Subcutaneous abdominal adipose tissue (tissue), 5 donors: ENCODE measurements at regions not wholly inside any gene's neighbourhood (a gene's known extent, or its start where the extent isn't known, plus 50 kb on each side); places are given as distances from the start of the nearest gene placed in this dataset.
"Not testable (repeated sequence)": the region's sequence is repeated elsewhere in the genome, so short reads cannot be mapped to it uniquely, and the experiment has no call there.

ENCODE experiments used
- H3K27ac ChIP-seq: one replicate; pipeline ENCODE4 v1.7.0; 2013; ENCODE audit warnings: low read depth, mild to moderate bottlenecking, inconsistent platforms, low read length, moderate library complexity
- H3K27me3 ChIP-seq, 5 donors: one replicate each; pipeline ENCODE4 v1.7.0; 2013; ENCODE audit warnings: low read length in 5 of 5, inconsistent platforms in 1 of 5; ENCODE audit not compliant: control insufficient read depth in 5 of 5, insufficient read depth in 4 of 5
- H3K36me3 ChIP-seq, 5 donors: one replicate each; pipeline ENCODE4 v1.7.0; 2013; ENCODE audit warnings: low read length in 5 of 5; ENCODE audit not compliant: control insufficient read depth in 5 of 5, insufficient read depth in 5 of 5
- H3K4me1 ChIP-seq, 5 donors: one replicate each; pipeline ENCODE4 v1.7.0; 2013; ENCODE audit warnings: low read length in 5 of 5, mild to moderate bottlenecking in 3 of 5, moderate library complexity in 1 of 5; ENCODE audit not compliant: control insufficient read depth in 5 of 5, insufficient read depth in 5 of 5
- H3K4me3 ChIP-seq, 5 donors: one replicate each; pipeline ENCODE4 v1.7.0; 2013; ENCODE audit warnings: low read length in 5 of 5, low read depth in 1 of 5
- H3K9ac ChIP-seq, 5 donors: one replicate each; pipeline ENCODE4 v1.7.0; 2013; ENCODE audit warnings: low read length in 5 of 5, mild to moderate bottlenecking in 4 of 5, moderate library complexity in 3 of 5
- H3K9me3 ChIP-seq, 5 donors: one replicate each; pipeline ENCODE4 v1.7.0; 2013; ENCODE audit warnings: low read length in 5 of 5; ENCODE audit not compliant: control insufficient read depth in 5 of 5
- donor health status: healthy.
- donor health status: healthy.
- donor health status: healthy.
- donor health status: healthy.
- donor health status: healthy.

GRCh38 chr7:1300636-1301035, 68.0 kb downstream of the UNCX start:
- H3K27ac ChIP-seq = no peak overlapping the region
- H3K4me1 ChIP-seq = no peaks in the 10 kb centered on the region
- H3K9me3 ChIP-seq = no peaks in the 10 kb centered on the region
- no peaks in the 10 kb centered on the region for H3K36me3 ChIP-seq
- no peak overlapping the region for H3K9ac ChIP-seq
- H3K27me3 ChIP-seq = peaks cover 41 to 49% (median 48%) of the 10 kb centered on the region in 5 donors
- H3K4me3 ChIP-seq = no peak overlapping the region

- no peak overlapping the region for H3K9ac ChIP-seq
- H3K4me3 ChIP-seq = no peak overlapping the region
- H3K36me3 ChIP-seq = no peaks in the 10 kb centered on the region
- no peaks in the 10 kb centered on the region for H3K9me3 ChIP-seq
- H3K27ac ChIP-seq = no peak overlapping the region
- H3K27me3 ChIP-seq = peaks cover 36 to 44% (median 41%) of the 10 kb centered on the region in 5 donors
- no peaks in the 10 kb centered on the region for H3K4me1 ChIP-seq
Measured at GRCh38 chr7:1301054-1301881, 68.6 kb downstream of the UNCX start.

GRCh38 chr7:1301882-1302251, 69.2 kb downstream of the UNCX start:
- H3K9ac ChIP-seq = no peak overlapping the region
- H3K4me1 ChIP-seq = no peaks in the 10 kb centered on the region
- no peak overlapping the region for H3K27ac ChIP-seq
- peaks cover 34 to 39% (median 36%) of the 10 kb centered on the region in 5 donors for H3K27me3 ChIP-seq
- H3K9me3 ChIP-seq = no peaks in the 10 kb centered on the region
- H3K36me3 ChIP-seq = no peaks in the 10 kb centered on the region
- no peak overlapping the region for H3K4me3 ChIP-seq

- Histone ChIP-seq H3K4me3 (no peak overlapping the region), H3K4me1 (no peaks in the 10 kb centered on the region), H3K27ac (no peak overlapping the region), H3K27me3 (peaks cover 26 to 42% (median 32%) of the 10 kb centered on the region in 5 donors), H3K9me3 (no peaks in the 10 kb centered on the region), H3K9ac (no peak overlapping the region), H3K36me3 (no peaks in the 10 kb centered on the region)
Measured at GRCh38 chr7:1302936-1303335, 70.3 kb downstream of the UNCX start.

DNA sequence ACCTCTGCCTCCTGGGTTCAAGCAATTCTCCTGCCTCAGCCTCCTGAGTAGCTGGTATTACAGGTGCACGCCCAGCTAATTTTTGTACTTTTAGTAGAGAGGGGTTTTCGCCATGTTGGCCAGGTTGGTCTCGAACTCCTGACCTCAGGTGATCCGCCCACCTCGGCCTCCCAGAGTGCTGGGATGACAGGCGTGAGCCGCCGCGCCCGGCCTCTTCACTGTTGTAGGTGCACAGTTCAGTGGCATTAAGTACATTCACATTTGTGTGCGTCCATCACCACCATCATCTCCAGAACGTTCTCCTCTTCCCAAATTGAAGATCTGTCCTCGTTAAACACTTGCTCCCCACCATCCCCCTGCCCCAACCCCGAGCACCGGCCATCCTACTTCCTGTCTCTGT, 71.3 kb downstream of the UNCX start:
- H3K27ac ChIP-seq, H3K36me3 ChIP-seq, H3K9me3 ChIP-seq, H3K4me3 ChIP-seq, H3K9ac ChIP-seq, H3K4me1 ChIP-seq: not testable (repeated sequence)
- peaks cover 18 to 35% (median 23%) of the 10 kb centered on the region in 5 donors for H3K27me3 ChIP-seq

DNA sequence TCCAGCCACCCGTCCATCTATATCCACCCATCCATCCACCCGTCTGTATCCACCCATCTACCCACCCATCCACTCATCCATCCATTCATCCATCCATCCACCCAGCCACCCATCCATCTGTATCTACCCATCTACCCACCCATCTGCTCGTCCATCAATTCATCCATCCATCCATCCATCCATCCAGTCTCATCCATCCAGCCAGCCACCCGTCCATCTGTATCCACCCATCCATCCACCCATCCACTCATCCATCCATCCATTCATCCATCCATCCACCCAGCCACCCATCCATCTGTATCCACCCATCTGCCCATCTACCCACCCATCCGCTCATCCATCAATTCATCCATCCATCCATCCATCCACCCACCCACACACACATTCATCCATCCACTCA, 73.2 kb downstream of the UNCX start:
- Histone ChIP-seq H3K4me3 (no peak overlapping the region), H3K27ac (no peak overlapping the region), H3K9me3 (peaks cover 0 to 6% (median 0%) of the 10 kb centered on the region in 5 donors), H3K36me3 (no peaks in the 10 kb centered on the region), H3K4me1 (no peaks in the 10 kb centered on the region), H3K27me3 (peaks cover 11 to 23% (median 11%) of the 10 kb centered on the region in 5 donors), H3K9ac (no peak overlapping the region)

DNA sequence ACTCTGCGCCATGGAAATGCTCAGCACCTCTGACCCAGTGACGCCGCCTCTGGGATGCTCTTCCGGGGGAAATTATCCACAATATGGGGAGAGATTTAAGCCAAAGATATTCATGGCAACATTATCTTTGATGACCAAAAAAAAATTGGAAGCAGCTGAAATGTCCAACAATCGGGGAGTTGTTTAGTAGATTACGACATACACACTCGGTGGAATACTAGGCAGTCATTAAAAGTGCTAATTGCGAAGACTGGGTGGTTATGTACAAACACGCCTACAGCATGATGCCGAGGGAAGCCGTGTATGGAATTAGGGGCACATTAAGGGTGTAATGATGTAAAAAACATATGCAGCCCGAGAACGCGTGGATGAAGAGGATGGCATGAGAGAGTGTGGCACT, 75.2 kb downstream of the UNCX start:
- H3K4me3 ChIP-seq = no peak overlapping the region
- no peak overlapping the region for H3K27ac ChIP-seq
- H3K4me1 ChIP-seq = no peaks in the 10 kb centered on the region
- H3K9ac ChIP-seq = no peak overlapping the region
- peaks cover 0 to 18% (median 8%) of the 10 kb centered on the region in 5 donors for H3K27me3 ChIP-seq
- no peaks in the 10 kb centered on the region for H3K36me3 ChIP-seq
- H3K9me3 ChIP-seq = peaks cover 0 to 13% (median 9%) of the 10 kb centered on the region in 5 donors

DNA sequence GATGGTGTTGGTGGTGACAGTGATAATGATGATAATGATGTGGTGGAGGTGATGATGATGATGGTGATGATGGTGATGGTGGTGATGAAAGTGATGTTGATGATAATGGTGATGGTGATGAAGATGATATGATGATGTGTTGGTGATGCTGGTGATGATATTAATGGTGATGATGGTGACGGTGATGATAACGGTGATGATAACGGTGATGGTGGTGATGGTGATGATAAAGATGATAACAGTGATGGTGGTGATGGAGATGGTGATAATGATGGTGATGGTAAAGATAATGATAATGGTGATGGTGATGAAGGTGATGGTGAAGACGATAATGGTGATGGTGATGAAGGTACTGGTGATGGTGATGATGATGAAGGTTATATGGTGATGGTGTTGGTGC, 76.6 kb downstream of the UNCX start:
- H3K27me3 ChIP-seq = peaks cover 2 to 21% (median 16%) of the 10 kb centered on the region in 5 donors

GRCh38 chr7:1309996-1310395, 77.3 kb downstream of the UNCX start:
- Histone ChIP-seq H3K9me3 (peaks cover 0 to 14% (median 10%) of the 10 kb centered on the region in 5 donors), H3K36me3 (no peaks in the 10 kb centered on the region), H3K27me3 (peaks cover 7 to 22% (median 19%) of the 10 kb centered on the region in 5 donors), H3K4me1 (no peaks in the 10 kb centered on the region), H3K4me3 (no peak overlapping the region), H3K27ac (no peak overlapping the region), H3K9ac (no peak overlapping the region)

More for the DNA sequence above, 76.6 kb downstream of the UNCX start:
- Histone ChIP-seq H3K27ac (no peak overlapping the region), H3K36me3 (no peaks in the 10 kb centered on the region), H3K9me3 (peaks cover 0 to 14% (median 10%) of the 10 kb centered on the region in 5 donors), H3K9ac (no peak overlapping the region), H3K4me3 (no peak overlapping the region), H3K4me1 (no peaks in the 10 kb centered on the region)

GRCh38 chr7:1310936-1311335, 78.3 kb downstream of the UNCX start:
- Histone ChIP-seq H3K9me3 (peaks cover 0 to 14% (median 10%) of the 10 kb centered on the region in 5 donors), H3K4me3 (no peak overlapping the region), H3K27me3 (peaks cover 8 to 24% (median 19%) of the 10 kb centered on the region in 5 donors), H3K36me3 (no peaks in the 10 kb centered on the region), H3K9ac (no peak overlapping the region), H3K4me1 (no peaks in the 10 kb centered on the region), H3K27ac (no peak overlapping the region)
